ENCODE measurements at regions not wholly inside any gene's neighbourhood (a gene's known extent, or its start where the extent isn't known, plus 50 kb on each side); places are given as distances from the start of the nearest gene placed in this dataset.

DNA sequence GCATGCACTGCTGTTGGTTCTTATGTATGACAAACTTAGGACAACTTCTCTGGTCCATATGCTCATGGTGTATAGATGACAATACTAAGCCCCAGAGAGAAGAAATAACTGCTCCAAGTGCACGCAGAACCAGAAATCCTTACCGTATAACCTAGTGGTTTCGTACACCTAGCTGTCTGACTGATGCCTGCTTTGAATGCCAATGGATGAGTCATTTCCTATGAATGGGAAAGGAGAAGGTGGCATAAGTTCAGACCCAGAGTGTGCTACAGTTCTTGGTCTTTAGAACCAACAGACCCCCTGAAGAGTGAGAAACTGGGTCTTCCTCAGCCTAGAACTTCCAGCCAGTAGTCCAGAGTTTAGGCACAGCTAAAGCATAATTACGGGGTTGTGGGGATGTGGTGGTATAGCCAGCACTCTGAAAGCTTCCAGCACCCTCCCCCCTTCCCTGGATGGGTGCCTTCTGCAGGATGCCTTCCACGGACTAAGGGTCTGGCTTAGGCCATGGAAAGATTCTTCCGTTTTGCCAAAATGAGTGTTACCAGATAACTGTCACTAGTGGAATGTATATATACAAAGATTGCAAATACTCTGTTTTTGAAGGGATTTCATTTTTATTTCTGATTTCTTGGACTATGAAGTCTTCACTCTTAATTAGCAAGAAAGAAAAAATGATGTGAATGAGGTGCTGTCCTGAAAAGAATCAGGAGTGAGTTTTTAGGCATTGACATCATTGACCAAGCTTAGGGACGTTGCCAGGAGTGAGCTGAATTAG is 84.6 kb upstream of the PACRGL start:
- TF ChIP-seq, protein P1, sequence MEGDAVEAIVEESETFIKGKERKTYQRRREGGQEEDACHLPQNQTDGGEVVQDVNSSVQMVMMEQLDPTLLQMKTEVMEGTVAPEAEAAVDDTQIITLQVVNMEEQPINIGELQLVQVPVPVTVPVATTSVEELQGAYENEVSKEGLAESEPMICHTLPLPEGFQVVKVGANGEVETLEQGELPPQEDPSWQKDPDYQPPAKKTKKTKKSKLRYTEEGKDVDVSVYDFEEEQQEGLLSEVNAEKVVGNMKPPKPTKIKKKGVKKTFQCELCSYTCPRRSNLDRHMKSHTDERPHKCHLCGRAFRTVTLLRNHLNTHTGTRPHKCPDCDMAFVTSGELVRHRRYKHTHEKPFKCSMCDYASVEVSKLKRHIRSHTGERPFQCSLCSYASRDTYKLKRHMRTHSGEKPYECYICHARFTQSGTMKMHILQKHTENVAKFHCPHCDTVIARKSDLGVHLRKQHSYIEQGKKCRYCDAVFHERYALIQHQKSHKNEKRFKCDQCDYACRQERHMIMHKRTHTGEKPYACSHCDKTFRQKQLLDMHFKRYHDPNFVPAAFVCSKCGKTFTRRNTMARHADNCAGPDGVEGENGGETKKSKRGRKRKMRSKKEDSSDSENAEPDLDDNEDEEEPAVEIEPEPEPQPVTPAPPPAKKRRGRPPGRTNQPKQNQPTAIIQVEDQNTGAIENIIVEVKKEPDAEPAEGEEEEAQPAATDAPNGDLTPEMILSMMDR (IDR thresholded peaks at IDR 0.05; ENCODE audit: low read depth, low read length), result no peak
- TF ChIP-seq, protein P2, sequence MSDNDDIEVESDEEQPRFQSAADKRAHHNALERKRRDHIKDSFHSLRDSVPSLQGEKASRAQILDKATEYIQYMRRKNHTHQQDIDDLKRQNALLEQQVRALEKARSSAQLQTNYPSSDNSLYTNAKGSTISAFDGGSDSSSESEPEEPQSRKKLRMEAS (IDR thresholded peaks at IDR 0.05; ENCODE audit: low read depth, low read length), result no peak
- TF ChIP-seq POLR2A (IDR thresholded peaks at IDR 0.05; ENCODE audit: extremely low read depth, insufficient read length) (no peak), MYC (IDR thresholded peaks at IDR 0.05; ENCODE audit: low read depth, low read length) (no peak)
